Caco-2 (cell line): ENCODE measurements at regions not wholly inside any gene's neighbourhood (a gene's known extent, or its start where the extent isn't known, plus 50 kb on each side); places are given as distances from the start of the nearest gene placed in this dataset.

Experiments used
- BruUV-seq: library from RNA; stranded (reverse); fragments of 400-500 nt; replicated peaks from 2 replicates; lab custom pipeline; 2021; lab: Mats Ljungman, UMichigan
- CTCF ChIA-PET: fragments of 300-600 bp; sonication (Branson Sonifier 250); formaldehyde crosslinking; loops from one replicate; lab custom pipeline; 2022; ENCODE audit warnings: antibody characterized with exemption; lab: Charles Lee
- POLR2A ChIA-PET: fragments of 300-600 bp; sonication (Branson Sonifier 250); formaldehyde crosslinking; loops from one replicate; lab custom pipeline; 2022; ENCODE audit warnings: antibody characterized with exemption; lab: Charles Lee
- DNase-seq, 2 experiments: peaks; one replicate each; pipeline versions ENCODE4 v3.0.0 to v3.0.0-alpha.2; 2020 to 2022
- H3K27me3 ChIP-seq: replicated peaks from 2 replicates; pipeline ENCODE4 v1.6.0; 2011; ENCODE audit warnings: low read length; ENCODE audit not compliant: control insufficient read depth, insufficient read depth
- H3K36me3 ChIP-seq: 2 replicates; pipeline ENCODE4 v1.5.1; 2011; ENCODE audit warnings: low read length; ENCODE audit not compliant: control insufficient read depth, insufficient read depth
- H3K4me1 ChIP-seq: fragments of 250-450 bp; sonication (Bioruptor Pico); 2 replicates; pipeline ENCODE4 v1.5.1; 2020; ENCODE audit warnings: mild to moderate bottlenecking
- H3K4me3 ChIP-seq: 2 replicates; pipeline ENCODE4 v1.5.1; 2011; ENCODE audit warnings: low read depth, mild to moderate bottlenecking, control low read depth, low read length
- H3K9me3 ChIP-seq: fragments of 250-450 bp; sonication (Bioruptor Pico); 2 replicates; pipeline ENCODE4 v1.5.1; 2020; ENCODE audit warnings: mild to moderate bottlenecking, moderate library complexity
- H3K27ac Mint-ChIP-seq: one replicate; pipeline ENCODE4 v1.8.0; 2022; ENCODE audit warnings: mixed read lengths; ENCODE audit not compliant: unreplicated experiment
- H3K27me3 Mint-ChIP-seq: one replicate; pipeline ENCODE4 v1.8.0; 2022; ENCODE audit warnings: mixed read lengths; ENCODE audit not compliant: insufficient read depth, unreplicated experiment
- H3K36me3 Mint-ChIP-seq: one replicate; pipeline ENCODE4 v1.8.0; 2022; ENCODE audit warnings: mild to moderate bottlenecking, mixed read lengths; ENCODE audit not compliant: insufficient read depth, unreplicated experiment
- H3K4me1 Mint-ChIP-seq: one replicate; pipeline ENCODE4 v1.8.0; 2022; ENCODE audit warnings: low read depth, mixed read lengths; ENCODE audit not compliant: unreplicated experiment
- H3K4me3 Mint-ChIP-seq: one replicate; pipeline ENCODE4 v1.8.0; 2022; ENCODE audit warnings: mild to moderate bottlenecking, moderate library complexity, mixed read lengths; ENCODE audit not compliant: unreplicated experiment
- H3K9me3 Mint-ChIP-seq: one replicate; pipeline ENCODE4 v1.8.0; 2022; ENCODE audit warnings: mixed read lengths; ENCODE audit not compliant: unreplicated experiment
- CTCF ChIP-seq, 2 experiments: fragments of 200-600 bp in 1 of 2; IDR thresholded peaks; 1 replicate in 1 of 2; 2 replicates in 1 of 2; pipeline versions ENCODE4 v1.5.1 to v1.8.0; 2011 to 2022; ENCODE audit warnings: antibody characterized with exemption in 1 of 2, control low read depth in 1 of 2, inconsistent platforms in 1 of 2, low read depth in 1 of 2, low read length in 1 of 2, mild to moderate bottlenecking in 1 of 2, moderate library complexity in 1 of 2; ENCODE audit not compliant: insufficient read depth in 1 of 2, severe bottlenecking in 1 of 2, unreplicated experiment in 1 of 2
- intact Hi-C: fragments of 100-400 bp; cut with micrococcal nuclease; formaldehyde crosslinking; loops from one replicate; pipeline ENCODE4 v1.10.0; 2022; ENCODE audit not compliant: unreplicated experiment

GRCh38 chr12:90593596-90594295 is 361.2 kb downstream of the CCER1 start:
- no TSS peak for BruUV-seq
- Histone ChIP-seq H3K4me3 (no peak overlapping the region), H3K36me3 (no peaks in the 10 kb centered on the region), H3K9me3 (no peaks in the 10 kb centered on the region), H3K4me1 (no peaks in the 10 kb centered on the region), H3K27me3 (no peaks in the 10 kb centered on the region)
- Mint-ChIP-seq H3K27ac (no peak overlapping the region), H3K4me1 (no peaks in the 10 kb centered on the region), H3K9me3 (no peaks in the 10 kb centered on the region), H3K36me3 (no peaks in the 10 kb centered on the region), H3K27me3 (no peaks in the 10 kb centered on the region), H3K4me3 (no peak overlapping the region)
- no peak for DNase-seq
- no peak for TF ChIP-seq CTCF (IDR thresholded peaks at IDR 0.05; ENCODE audit: insufficient read depth in 1 of 2, low read depth in 1 of 2, low read length in 1 of 2, severe bottlenecking in 1 of 2, unreplicated experiment in 1 of 2)
- CTCF ChIA-PET = no interaction called here
- intact Hi-C loops = no loop called here
- POLR2A ChIA-PET = no interaction called here

- no peak overlapping the region for H3K4me3 ChIP-seq
- Mint-ChIP-seq H3K9me3 (no peaks in the 10 kb centered on the region), H3K27me3 (peaks cover 3% of the 10 kb centered on the region), H3K4me1 (no peaks in the 10 kb centered on the region), H3K36me3 (no peaks in the 10 kb centered on the region), H3K4me3 (no peak overlapping the region), H3K27ac (no peak overlapping the region)
- CTCF ChIA-PET = no interaction called here
- intact Hi-C loops = no loop called here
- DNase-seq = no peak
- no peaks in the 10 kb centered on the region for H3K27me3 ChIP-seq
- no peak for TF ChIP-seq CTCF (IDR thresholded peaks at IDR 0.05; ENCODE audit: insufficient read depth in 1 of 2, low read depth in 1 of 2, low read length in 1 of 2, severe bottlenecking in 1 of 2, unreplicated experiment in 1 of 2)
- no peaks in the 10 kb centered on the region for H3K9me3 ChIP-seq
- BruUV-seq = no TSS peak
- POLR2A ChIA-PET = no interaction called here
- H3K4me1 ChIP-seq = no peaks in the 10 kb centered on the region
- H3K36me3 ChIP-seq = no peaks in the 10 kb centered on the region
Observed at GRCh38 chr12:90589956-90590355, 365.0 kb downstream of the CCER1 start.

GRCh38 chr12:90585640-90586304 is 369.2 kb downstream of the CCER1 start:
- no peaks in the 10 kb centered on the region for H3K9me3 ChIP-seq
- H3K9me3 Mint-ChIP-seq = no peaks in the 10 kb centered on the region
- no peaks in the 10 kb centered on the region for H3K36me3 ChIP-seq
- no peaks in the 10 kb centered on the region for H3K36me3 Mint-ChIP-seq
- H3K4me1 Mint-ChIP-seq = no peaks in the 10 kb centered on the region
- H3K4me1 ChIP-seq = no peaks in the 10 kb centered on the region
- H3K4me3 ChIP-seq = no peak overlapping the region
- intact Hi-C loops = no loop called here
- H3K27ac Mint-ChIP-seq = no peak overlapping the region
- TF ChIP-seq CTCF (IDR thresholded peaks at IDR 0.05; ENCODE audit: insufficient read depth in 1 of 2, low read depth in 1 of 2, low read length in 1 of 2, severe bottlenecking in 1 of 2, unreplicated experiment in 1 of 2) = no peak
- ChIA-PET POLR2A (no interaction called here), CTCF (no interaction called here)
- DNase-seq = no peak
- no peaks in the 10 kb centered on the region for H3K27me3 ChIP-seq
- H3K4me3 Mint-ChIP-seq = no peak overlapping the region
- BruUV-seq = no TSS peak
- peaks cover 3% of the 10 kb centered on the region for H3K27me3 Mint-ChIP-seq
